ENCODE measurements at regions not wholly inside any gene's neighbourhood (a gene's known extent, or its start where the extent isn't known, plus 50 kb on each side); places are given as distances from the start of the nearest gene placed in this dataset.

- Mint-ChIP-seq H3K4me3 (no peak overlapping the region), H3K9me3 (peaks cover 15% of the 10 kb centered on the region), H3K36me3 (peaks cover 9% of the 10 kb centered on the region), H3K4me1 (ENCODE audit: low read depth in 2 of 2) (no peaks in the 10 kb centered on the region), H3K27ac (no peak overlapping the region), H3K27me3 (no peaks in the 10 kb centered on the region)
- no peak for ATAC-seq
- no peak for DNase-seq (ENCODE audit: low spot score)
Observed at GRCh38 chr7:86006909-86007308, 636.8 kb upstream of the GRM3 start.

- peaks cover 23% of the 10 kb centered on the region for H3K9me3 Mint-ChIP-seq
- no peak overlapping the region for H3K27ac Mint-ChIP-seq
- no peaks in the 10 kb centered on the region for H3K27me3 Mint-ChIP-seq
- no peaks in the 10 kb centered on the region for H3K4me1 Mint-ChIP-seq (ENCODE audit: low read depth in 2 of 2)
- DNase-seq (ENCODE audit: low spot score) (no peak), ATAC-seq (no peak)
- H3K4me3 Mint-ChIP-seq = no peak overlapping the region
- H3K36me3 Mint-ChIP-seq = peaks cover 21% of the 10 kb centered on the region
Observed at GRCh38 chr7:86002858-86003257, 640.9 kb upstream of the GRM3 start.

GRCh38 chr7:85997515-85997914 lies 646.2 kb upstream of the GRM3 start:
- peaks cover 35% of the 10 kb centered on the region for H3K9me3 Mint-ChIP-seq
- DNase-seq (ENCODE audit: low spot score) = no peak
- H3K4me3 Mint-ChIP-seq = no peak overlapping the region
- no peaks in the 10 kb centered on the region for H3K4me1 Mint-ChIP-seq (ENCODE audit: low read depth in 2 of 2)
- H3K27me3 Mint-ChIP-seq = no peaks in the 10 kb centered on the region
- peaks cover 18% of the 10 kb centered on the region for H3K36me3 Mint-ChIP-seq
- H3K27ac Mint-ChIP-seq = no peak overlapping the region
- ATAC-seq = no peak

- ATAC-seq (no peak), DNase-seq (ENCODE audit: low spot score) (no peak)
- no peaks in the 10 kb centered on the region for H3K4me1 Mint-ChIP-seq (ENCODE audit: low read depth in 2 of 2)
- H3K9me3 Mint-ChIP-seq = peaks cover 34% of the 10 kb centered on the region
- no peak overlapping the region for H3K4me3 Mint-ChIP-seq
- H3K27me3 Mint-ChIP-seq = no peaks in the 10 kb centered on the region
- no peak overlapping the region for H3K27ac Mint-ChIP-seq
- peaks cover 18% of the 10 kb centered on the region for H3K36me3 Mint-ChIP-seq
Observed at GRCh38 chr7:85995101-85995500, 648.6 kb upstream of the GRM3 start.

DNA sequence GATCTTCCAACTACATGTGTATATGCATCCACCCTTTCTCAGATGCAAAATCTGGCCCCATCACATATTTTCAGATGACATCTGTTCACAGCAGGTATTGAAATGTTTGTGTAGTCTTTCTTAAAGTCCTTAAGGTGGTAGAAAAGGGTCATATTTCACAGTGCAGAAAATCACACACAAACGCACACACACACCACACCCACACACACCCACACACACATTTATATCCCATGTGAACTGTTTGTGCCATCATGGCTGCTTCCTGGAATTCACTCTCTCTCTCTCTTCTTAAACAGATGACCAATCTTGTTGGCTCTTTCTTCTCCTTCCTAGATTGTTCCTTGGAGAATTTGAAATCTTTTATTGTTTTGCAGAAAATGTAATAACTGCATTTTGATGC lies 663.0 kb upstream of the GRM3 start:
- no peak for ATAC-seq
- Mint-ChIP-seq H3K36me3 (peaks cover 5% of the 10 kb centered on the region), H3K4me3 (no peak overlapping the region), H3K4me1 (ENCODE audit: low read depth in 2 of 2) (no peaks in the 10 kb centered on the region), H3K27ac (no peak overlapping the region), H3K9me3 (peaks cover 6% of the 10 kb centered on the region), H3K27me3 (no peaks in the 10 kb centered on the region)
- no peak for DNase-seq (ENCODE audit: low spot score)

DNA sequence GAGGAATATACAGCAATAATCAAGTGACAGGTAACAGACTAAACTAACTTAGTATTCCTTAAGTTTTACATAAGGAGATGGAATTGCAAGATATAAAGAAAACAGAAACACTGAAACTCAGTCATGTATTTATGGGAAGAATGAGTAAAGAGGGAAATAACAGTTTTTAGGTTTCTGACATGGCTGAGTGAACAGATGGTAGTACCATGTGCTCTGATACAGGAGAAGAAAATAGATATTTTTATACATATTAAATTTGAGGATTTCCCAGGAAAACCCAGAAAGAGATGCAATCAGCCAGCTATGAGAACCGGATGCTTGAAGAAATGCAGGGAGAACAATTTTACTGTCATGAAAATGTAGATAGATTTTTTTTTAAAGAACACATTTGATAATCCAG lies 669.5 kb upstream of the GRM3 start:
- H3K4me3 Mint-ChIP-seq = no peak overlapping the region
- H3K27ac Mint-ChIP-seq = no peak overlapping the region
- ATAC-seq (no peak), DNase-seq (ENCODE audit: low spot score) (no peak)
- H3K4me1 Mint-ChIP-seq (ENCODE audit: low read depth in 2 of 2) = no peaks in the 10 kb centered on the region
- H3K36me3 Mint-ChIP-seq = peaks cover 5% of the 10 kb centered on the region
- no peaks in the 10 kb centered on the region for H3K27me3 Mint-ChIP-seq
- peaks cover 3% of the 10 kb centered on the region for H3K9me3 Mint-ChIP-seq

GRCh38 chr7:85972504-85973141 lies 671.1 kb upstream of the GRM3 start:
- H3K4me3 Mint-ChIP-seq = no peak overlapping the region
- H3K9me3 Mint-ChIP-seq = peaks cover 3% of the 10 kb centered on the region
- DNase-seq (ENCODE audit: low spot score) (no peak), ATAC-seq (no peak)
- H3K27ac Mint-ChIP-seq = no peak overlapping the region
- H3K4me1 Mint-ChIP-seq (ENCODE audit: low read depth in 2 of 2) = no peaks in the 10 kb centered on the region
- H3K36me3 Mint-ChIP-seq = peaks cover 5% of the 10 kb centered on the region
- H3K27me3 Mint-ChIP-seq = no peaks in the 10 kb centered on the region

DNA sequence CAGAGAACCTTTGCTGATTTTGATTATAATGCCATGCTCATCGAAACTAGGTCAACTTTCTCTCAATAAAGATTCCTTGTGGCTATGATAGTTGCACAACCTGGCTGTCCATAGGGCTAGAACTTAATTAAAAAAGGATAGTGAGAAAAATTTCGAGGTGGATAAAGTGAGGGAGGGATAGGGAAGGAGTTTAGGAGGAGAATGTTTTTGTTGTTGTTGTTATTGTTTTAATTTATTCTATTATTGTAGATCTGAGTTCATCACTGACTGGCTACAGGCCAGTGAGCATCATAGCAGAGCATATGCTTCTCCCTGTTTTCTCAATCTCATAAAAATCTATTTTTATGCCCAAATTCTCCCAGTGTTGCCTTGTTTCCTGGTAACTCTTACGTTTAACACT lies 688.7 kb upstream of the GRM3 start:
- H3K9me3 Mint-ChIP-seq = peaks cover 11% of the 10 kb centered on the region
- no peaks in the 10 kb centered on the region for H3K27me3 Mint-ChIP-seq
- no peak overlapping the region for H3K4me3 Mint-ChIP-seq
- no peaks in the 10 kb centered on the region for H3K4me1 Mint-ChIP-seq (ENCODE audit: low read depth in 2 of 2)
- ATAC-seq (no peak), DNase-seq (ENCODE audit: low spot score) (no peak)
- peaks cover 5% of the 10 kb centered on the region for H3K36me3 Mint-ChIP-seq
- no peak overlapping the region for H3K27ac Mint-ChIP-seq

- no peak overlapping the region for H3K4me3 Mint-ChIP-seq
- H3K27ac Mint-ChIP-seq = no peak overlapping the region
Observed at GRCh38 chr7:85950871-85951270, 692.8 kb upstream of the GRM3 start.

GRCh38 chr7:85950418-85950817 lies 693.3 kb upstream of the GRM3 start:
- no peak overlapping the region for H3K27ac Mint-ChIP-seq
- no peaks in the 10 kb centered on the region for H3K4me1 Mint-ChIP-seq (ENCODE audit: low read depth in 2 of 2)
- DNase-seq (ENCODE audit: low spot score) (no peak), ATAC-seq (no peak)
- peaks cover 23% of the 10 kb centered on the region for H3K9me3 Mint-ChIP-seq
- H3K27me3 Mint-ChIP-seq = no peaks in the 10 kb centered on the region
- no peak overlapping the region for H3K4me3 Mint-ChIP-seq
- peaks cover 19% of the 10 kb centered on the region for H3K36me3 Mint-ChIP-seq

More at GRCh38 chr7:85950871-85951270, 692.8 kb upstream of the GRM3 start:
- no peaks in the 10 kb centered on the region for H3K4me1 Mint-ChIP-seq (ENCODE audit: low read depth in 2 of 2)
- peaks cover 19% of the 10 kb centered on the region for H3K36me3 Mint-ChIP-seq
- H3K27me3 Mint-ChIP-seq = no peaks in the 10 kb centered on the region
- H3K9me3 Mint-ChIP-seq = peaks cover 26% of the 10 kb centered on the region
- DNase-seq (ENCODE audit: low spot score) = no peak
- no peak for ATAC-seq

GRCh38 chr7:85947767-85948166 lies 695.9 kb upstream of the GRM3 start:
- ATAC-seq (no peak), DNase-seq (ENCODE audit: low spot score) (no peak)
- Mint-ChIP-seq H3K4me3 (no peak overlapping the region), H3K4me1 (ENCODE audit: low read depth in 2 of 2) (no peaks in the 10 kb centered on the region), H3K36me3 (peaks cover 19% of the 10 kb centered on the region), H3K27ac (no peak overlapping the region), H3K9me3 (peaks cover 24% of the 10 kb centered on the region), H3K27me3 (no peaks in the 10 kb centered on the region)

GRCh38 chr7:85940798-85941197 lies 702.9 kb upstream of the GRM3 start:
- Mint-ChIP-seq H3K27ac (no peak overlapping the region), H3K4me3 (no peak overlapping the region), H3K36me3 (peaks cover 6% of the 10 kb centered on the region), H3K27me3 (no peaks in the 10 kb centered on the region), H3K4me1 (ENCODE audit: low read depth in 2 of 2) (no peaks in the 10 kb centered on the region), H3K9me3 (peaks cover 12% of the 10 kb centered on the region)
- no peak for DNase-seq (ENCODE audit: low spot score)
- no peak for ATAC-seq

GRCh38 chr7:85931919-85932318 lies 711.8 kb upstream of the GRM3 start:
- Mint-ChIP-seq H3K9me3 (peaks cover 13% of the 10 kb centered on the region), H3K4me1 (ENCODE audit: low read depth in 2 of 2) (no peaks in the 10 kb centered on the region), H3K4me3 (no peak overlapping the region), H3K27me3 (no peaks in the 10 kb centered on the region), H3K36me3 (peaks cover 6% of the 10 kb centered on the region), H3K27ac (no peak overlapping the region)
- DNase-seq (ENCODE audit: low spot score) (no peak), ATAC-seq (no peak)

- Mint-ChIP-seq H3K27ac (no peak overlapping the region), H3K4me3 (no peak overlapping the region), H3K9me3 (peaks cover 15% of the 10 kb centered on the region), H3K4me1 (ENCODE audit: low read depth in 2 of 2) (no peaks in the 10 kb centered on the region), H3K36me3 (no peaks in the 10 kb centered on the region), H3K27me3 (no peaks in the 10 kb centered on the region)
- ATAC-seq (no peak), DNase-seq (ENCODE audit: low spot score) (no peak)
Observed at GRCh38 chr7:85928500-85928899, 715.2 kb upstream of the GRM3 start.

DNA sequence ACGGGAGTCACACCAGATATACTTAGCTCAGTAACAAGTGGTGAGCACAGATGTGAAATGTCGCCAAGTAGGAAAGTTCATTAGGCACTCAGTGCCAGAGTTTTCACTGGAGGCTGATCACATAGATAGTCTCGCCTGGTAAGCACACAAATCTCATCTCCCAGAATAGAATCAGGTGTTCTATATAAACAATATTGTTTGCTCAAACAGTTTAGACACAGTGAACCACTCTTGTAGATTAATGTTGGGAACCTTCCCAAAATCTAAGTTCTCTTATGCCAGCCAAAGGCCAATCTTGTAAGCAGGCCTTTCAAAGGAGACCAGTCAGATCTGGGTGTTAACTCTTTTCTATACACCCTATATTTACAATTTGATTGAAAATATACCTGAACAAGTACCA lies 716.5 kb upstream of the GRM3 start:
- Mint-ChIP-seq H3K36me3 (no peaks in the 10 kb centered on the region), H3K27me3 (no peaks in the 10 kb centered on the region), H3K27ac (no peak overlapping the region), H3K4me1 (ENCODE audit: low read depth in 2 of 2) (no peaks in the 10 kb centered on the region), H3K9me3 (peaks cover 19% of the 10 kb centered on the region), H3K4me3 (no peak overlapping the region)
- ATAC-seq = no peak
- DNase-seq (ENCODE audit: low spot score) = no peak

All from natural killer cell treated with Interleukin-12 subunit alpha and Interleukin-12 subunit beta and Interleukin-15 and Interleukin-18, amount 100 ng/mL, for 72 hours (primary cell).